Tibial artery (tissue), 4 donors: ENCODE measurements at regions not wholly inside any gene's neighbourhood (a gene's known extent, or its start where the extent isn't known, plus 50 kb on each side); places are given as distances from the start of the nearest gene placed in this dataset.

ENCODE experiments used
- DNase-seq, 2 donors: peaks; one replicate each; pipeline ENCODE4 v3.0.0-alpha.2; 2019
- H3K27ac ChIP-seq, 2 donors: fragments of 200-600 bp; sonication (generic) in 1 of 2; 1 replicate in 1 of 2; 2 replicates in 1 of 2; pipeline ENCODE4 v1.5.1; 2018 to 2019; ENCODE audit warnings: mild to moderate bottlenecking in 1 of 2
- H3K27me3 ChIP-seq, 2 donors: fragments of 200-600 bp; sonication (generic) in 1 of 2; one replicate each; pipeline versions ENCODE4 v1.5.1 to v1.6.0; 2016 to 2019
- H3K36me3 ChIP-seq, 3 donors: fragments of 200-600 bp; sonication (generic) in 2 of 3; one replicate each; pipeline ENCODE4 v1.5.1; 2016 to 2019; ENCODE audit warnings: mild to moderate bottlenecking in 2 of 3
- H3K4me1 ChIP-seq, 4 donors: fragments of 200-600 bp; sonication (generic) in 2 of 4; 1 replicate in 3 of 4; 2 replicates in 1 of 4; pipeline ENCODE4 v1.5.1; 2016 to 2019
- H3K4me3 ChIP-seq, 2 donors: fragments of 200-600 bp; sonication (generic) in 1 of 2; 1 replicate in 1 of 2; 2 replicates in 1 of 2; pipeline ENCODE4 v1.5.1; 2018 to 2019; ENCODE audit warnings: mild to moderate bottlenecking in 2 of 2
- H3K9me3 ChIP-seq, 3 donors: fragments of 200-600 bp; sonication (generic) in 1 of 3; one replicate each; pipeline ENCODE4 v1.5.1; 2016 to 2019
- CTCF ChIP-seq, 2 experiments: fragments of 200-600 bp in 1 of 2; fragments of 450-650 bp in 1 of 2; IDR thresholded peaks; one replicate each; pipeline ENCODE4 v1.5.1; 2017 to 2019; ENCODE audit warnings: antibody characterized with exemption in 2 of 2, mild to moderate bottlenecking in 1 of 2, moderate library complexity in 1 of 2
- intact Hi-C: fragments of 100-400 bp; cut with DNase I; formaldehyde crosslinking; loops from one replicate; pipeline ENCODE4 v1.15.0; 2023; ENCODE audit warnings: low total_unique reads

GRCh38 chr5:26034813-26035212 is 1003.6 kb downstream of the CDH9 start:
- Histone ChIP-seq H3K4me1 (no peaks in the 10 kb centered on the region), H3K9me3 (no peaks in the 10 kb centered on the region), H3K4me3 (no peak overlapping the region), H3K27me3 (no peaks in the 10 kb centered on the region), H3K36me3 (no peaks in the 10 kb centered on the region), H3K27ac (no peak overlapping the region)
- no peak for DNase-seq
- TF ChIP-seq CTCF (IDR thresholded peaks at IDR 0.05): no peak
- intact Hi-C loops: no loop called here

GRCh38 chr5:26031481-26031880 is 1006.9 kb downstream of the CDH9 start:
- H3K27me3 ChIP-seq: no peaks in the 10 kb centered on the region
- no peak overlapping the region for H3K27ac ChIP-seq
- no peak overlapping the region for H3K4me3 ChIP-seq
- DNase-seq: no peak
- no peaks in the 10 kb centered on the region for H3K36me3 ChIP-seq
- intact Hi-C loops: no loop called here
- H3K9me3 ChIP-seq: no peaks in the 10 kb centered on the region
- TF ChIP-seq CTCF (IDR thresholded peaks at IDR 0.05): no peak
- no peaks in the 10 kb centered on the region for H3K4me1 ChIP-seq

- no peak for TF ChIP-seq CTCF (IDR thresholded peaks at IDR 0.05)
- Histone ChIP-seq H3K27me3 (no peaks in the 10 kb centered on the region), H3K27ac (no peak overlapping the region), H3K4me3 (no peak overlapping the region), H3K36me3 (no peaks in the 10 kb centered on the region), H3K9me3 (no peaks in the 10 kb centered on the region), H3K4me1 (no peaks in the 10 kb centered on the region)
- intact Hi-C loops: no loop called here
- no peak for DNase-seq
Observed at GRCh38 chr5:26026044-26026443, 1012.3 kb downstream of the CDH9 start.

- Histone ChIP-seq H3K9me3 (no peaks in the 10 kb centered on the region), H3K4me3 (no peak overlapping the region), H3K27ac (no peak overlapping the region), H3K36me3 (no peaks in the 10 kb centered on the region), H3K4me1 (no peaks in the 10 kb centered on the region), H3K27me3 (no peaks in the 10 kb centered on the region)
- intact Hi-C loops: no loop called here
- no peak for TF ChIP-seq CTCF (IDR thresholded peaks at IDR 0.05)
- no peak for DNase-seq
Observed at GRCh38 chr5:26024774-26025173, 1013.6 kb downstream of the CDH9 start.

- H3K4me1 ChIP-seq: no peaks in the 10 kb centered on the region
- no peaks in the 10 kb centered on the region for H3K27me3 ChIP-seq
- no peaks in the 10 kb centered on the region for H3K9me3 ChIP-seq
- no peak for TF ChIP-seq CTCF (IDR thresholded peaks at IDR 0.05)
- H3K4me3 ChIP-seq: no peak overlapping the region
- DNase-seq: no peak
- intact Hi-C loops: no loop called here
- no peak overlapping the region for H3K27ac ChIP-seq
- no peaks in the 10 kb centered on the region for H3K36me3 ChIP-seq
Observed at GRCh38 chr5:26023361-26023760, 1015.0 kb downstream of the CDH9 start.

GRCh38 chr5:26014206-26014605 is 1024.2 kb downstream of the CDH9 start:
- H3K27me3 ChIP-seq: no peaks in the 10 kb centered on the region
- H3K27ac ChIP-seq: no peak overlapping the region
- DNase-seq: no peak
- intact Hi-C loops: no loop called here
- H3K4me3 ChIP-seq: no peak overlapping the region
- TF ChIP-seq CTCF (IDR thresholded peaks at IDR 0.05): no peak
- no peaks in the 10 kb centered on the region for H3K9me3 ChIP-seq
- no peaks in the 10 kb centered on the region for H3K36me3 ChIP-seq
- no peaks in the 10 kb centered on the region for H3K4me1 ChIP-seq
